ENCODE measurements at regions not wholly inside any gene's neighbourhood (a gene's known extent, or its start where the extent isn't known, plus 50 kb on each side); places are given as distances from the start of the nearest gene placed in this dataset.

GRCh38 chr18:2340335-2340734 lies 231.0 kb downstream of the METTL4 start:
- DNase-seq: no peak

DNA sequence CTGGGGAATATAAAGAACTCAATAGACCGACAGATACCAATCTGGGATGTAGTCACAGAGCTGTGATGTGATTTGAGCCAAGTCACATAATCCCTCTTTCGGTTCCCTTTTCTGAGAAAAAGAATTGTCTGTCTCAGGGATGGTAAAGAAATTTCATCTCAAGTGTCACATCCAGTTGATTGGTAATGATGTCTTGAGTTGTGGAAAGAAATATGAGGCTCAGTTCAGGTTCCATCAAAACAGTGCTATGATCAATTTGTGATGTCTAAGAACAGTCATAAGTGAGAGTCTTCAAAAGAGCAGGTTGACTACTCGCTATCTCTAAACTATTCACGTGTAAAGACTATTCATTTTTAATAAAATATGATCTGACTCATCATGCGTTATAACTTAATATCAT lies 223.3 kb downstream of the METTL4 start:
- DNase-seq: no peak

- DNase-seq: no peak
Measured at GRCh38 chr18:2351126-2351850, 220.0 kb downstream of the METTL4 start.

DNA sequence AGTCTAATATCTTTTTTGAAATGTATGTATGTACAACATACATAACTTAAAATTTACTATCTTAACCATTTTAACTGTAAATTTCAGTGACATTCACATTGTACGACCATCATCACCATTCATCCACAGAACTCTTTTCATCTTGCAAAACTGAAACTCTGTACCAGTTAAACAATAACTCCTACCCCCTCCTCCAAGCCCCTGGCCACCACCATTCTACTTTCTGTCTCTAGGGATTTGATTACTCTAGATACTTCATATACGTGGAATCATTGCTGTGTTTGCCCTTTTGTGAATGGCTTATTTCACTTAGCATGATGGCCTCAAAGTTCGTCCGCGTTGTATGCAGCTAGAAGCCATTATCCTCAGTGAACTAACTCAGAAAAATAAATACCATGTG lies 217.0 kb downstream of the METTL4 start:
- DNase-seq: no peak

- DNase-seq: no peak
Measured at GRCh38 chr18:2356906-2357305, 214.4 kb downstream of the METTL4 start.

GRCh38 chr18:2360861-2361260 lies 210.4 kb downstream of the METTL4 start:
- DNase-seq: no peak

DNA sequence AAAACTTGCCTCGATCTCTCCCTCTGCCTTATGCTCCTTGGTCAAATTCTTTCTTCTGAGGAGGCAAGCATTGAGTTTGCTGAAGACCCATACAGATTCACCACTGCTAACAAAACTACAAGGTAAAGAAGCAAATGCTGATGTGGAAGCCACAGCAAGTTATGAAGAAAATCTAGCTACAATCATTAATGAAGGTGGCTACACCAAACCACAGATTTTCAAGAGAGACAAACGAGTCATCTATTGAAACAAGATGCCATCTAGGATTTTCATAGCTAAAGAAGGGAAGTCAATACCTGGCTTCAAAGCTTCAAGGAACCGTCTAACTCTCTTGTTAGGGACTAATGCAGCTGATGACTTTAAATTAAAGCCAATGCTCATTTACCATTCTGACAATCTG lies 203.2 kb downstream of the METTL4 start:
- DNase-seq: no peak

DNA sequence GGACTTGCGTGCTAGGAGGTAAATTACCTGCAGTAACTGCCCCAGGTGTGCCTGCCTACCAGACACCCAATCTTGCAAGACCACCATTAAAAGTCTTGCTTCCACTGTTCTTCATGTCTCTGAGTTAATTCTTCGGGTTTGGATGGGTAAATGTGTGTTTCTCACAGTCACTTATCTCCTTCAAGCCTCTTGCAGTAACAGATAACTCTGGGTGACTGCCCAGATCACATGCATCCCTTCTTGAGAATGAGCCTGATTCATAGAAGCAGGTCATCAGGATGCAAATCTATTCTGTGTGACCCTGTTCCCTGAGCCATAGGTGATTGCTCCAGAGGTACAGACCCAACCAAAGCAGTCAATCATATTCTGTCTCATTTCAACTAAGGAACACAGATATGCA lies 194.6 kb downstream of the METTL4 start:
- no peak for DNase-seq

DNA sequence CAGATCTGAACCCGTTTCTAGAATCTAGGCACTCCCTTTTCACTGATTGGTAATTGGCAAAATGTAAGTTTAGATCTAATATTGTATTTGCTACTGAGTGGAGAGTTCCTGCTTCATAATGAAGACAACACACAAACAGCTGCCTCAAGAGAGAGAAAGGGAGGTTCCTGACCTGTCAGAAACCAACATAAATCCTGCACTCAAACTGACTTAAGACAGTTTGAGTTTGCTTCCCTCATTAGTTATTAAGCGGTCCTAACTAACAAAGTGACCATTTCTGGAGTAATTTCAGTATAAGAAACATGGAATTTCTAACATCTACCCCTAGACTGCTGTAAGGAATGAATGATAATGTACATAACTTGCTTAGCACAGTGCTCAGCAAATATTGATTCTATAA lies 191.2 kb downstream of the METTL4 start:
- no peak for DNase-seq

GRCh38 chr18:2381539-2381938 lies 189.8 kb downstream of the METTL4 start:
- no peak for DNase-seq

GRCh38 chr18:2387588-2387987 lies 183.7 kb downstream of the METTL4 start:
- DNase-seq: no peak

GRCh38 chr18:2390158-2390557 lies 181.1 kb downstream of the METTL4 start:
- no peak for DNase-seq

DNA sequence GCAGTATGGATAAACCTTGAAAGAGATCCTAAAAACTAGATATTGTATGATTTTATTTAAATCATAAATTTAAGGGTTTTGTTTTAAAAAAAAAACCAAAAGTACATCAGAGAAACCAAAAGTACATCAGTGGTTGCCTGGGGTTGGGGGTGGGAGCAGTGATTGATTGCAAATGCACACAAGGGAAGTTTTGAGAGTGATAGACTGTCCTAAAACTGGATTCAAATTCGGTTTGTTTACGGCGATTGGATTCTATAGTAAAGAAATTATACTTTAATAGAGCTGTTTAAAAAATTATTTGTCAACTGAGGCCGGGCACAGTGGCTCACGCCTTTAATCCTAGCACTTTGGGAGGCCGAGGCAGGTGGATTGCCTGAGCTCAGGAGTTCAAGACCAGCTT lies 179.8 kb downstream of the METTL4 start:
- DNase-seq: no peak

- DNase-seq: no peak
Measured at GRCh38 chr18:2392446-2392845, 178.9 kb downstream of the METTL4 start.

DNA sequence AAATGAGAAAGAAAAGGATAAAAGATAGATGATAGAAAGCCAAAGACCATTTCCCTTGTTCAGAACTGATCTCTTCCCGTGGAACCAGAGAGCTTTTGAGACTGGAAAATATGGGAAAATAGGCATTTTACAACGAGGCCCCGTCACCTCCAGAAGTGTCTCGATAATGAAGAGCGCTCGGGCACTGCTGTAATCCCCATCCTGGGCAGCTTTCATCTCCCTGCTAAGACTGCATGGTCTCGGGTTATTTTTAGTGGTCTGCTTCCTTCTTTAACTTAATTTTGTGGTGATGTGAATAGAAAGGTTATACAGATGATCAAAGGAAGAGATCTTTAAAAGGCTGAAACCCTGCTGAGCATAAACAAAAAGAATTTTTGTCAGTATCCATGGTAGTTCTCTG lies 176.6 kb downstream of the METTL4 start:
- no peak for DNase-seq

DNA sequence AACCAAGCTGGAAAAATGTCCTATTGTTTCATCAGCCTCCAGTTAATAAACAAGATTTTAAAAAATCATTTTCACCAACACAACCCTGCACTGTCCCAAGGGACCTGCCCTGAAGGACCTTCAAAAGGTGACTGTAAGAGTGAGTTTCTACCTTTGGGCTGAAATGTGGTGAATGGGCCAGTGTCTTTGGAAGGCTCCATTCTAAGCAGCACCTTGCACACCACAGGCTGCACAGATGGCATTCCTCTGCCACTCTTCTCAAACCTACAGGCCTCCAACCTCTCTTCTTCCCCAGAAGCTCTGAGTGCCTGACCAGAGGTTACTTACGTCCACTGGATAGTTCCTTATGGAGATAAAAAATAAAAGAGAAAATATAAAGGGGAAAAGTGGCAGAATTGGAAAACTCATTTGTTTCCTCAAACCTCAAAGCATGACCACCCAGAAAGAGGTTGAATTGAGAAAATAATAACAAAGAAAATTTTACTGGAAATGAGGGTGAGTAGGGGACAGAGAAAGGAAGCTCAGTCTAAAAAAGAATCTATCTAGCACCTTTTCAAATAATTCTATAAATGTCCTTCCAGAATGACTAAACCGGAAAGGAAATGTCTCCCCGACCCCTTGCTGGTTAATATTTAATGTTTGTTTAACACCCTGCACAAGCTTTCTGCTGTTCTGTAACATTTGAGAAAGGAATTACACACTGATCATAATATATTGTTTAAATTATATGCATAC lies 175.7 kb downstream of the METTL4 start:
- no peak for DNase-seq

DNA sequence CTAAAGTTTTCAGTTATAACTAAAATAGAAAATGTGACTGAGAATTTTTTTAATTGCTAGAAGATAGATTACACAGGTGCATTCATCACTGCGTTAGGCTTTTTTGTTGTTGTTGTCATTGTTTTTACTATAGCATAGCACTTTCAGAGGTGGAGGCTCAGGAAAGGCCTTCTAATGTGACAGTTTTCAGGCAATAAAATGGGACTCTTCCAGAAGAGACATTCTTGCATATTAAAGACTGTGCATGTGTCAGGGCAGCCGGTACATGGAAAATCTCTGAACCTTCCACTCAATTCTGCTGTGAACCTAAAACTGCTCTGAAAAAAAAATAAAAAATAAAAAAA lies 175.2 kb downstream of the METTL4 start:
- no peak for DNase-seq

DNA sequence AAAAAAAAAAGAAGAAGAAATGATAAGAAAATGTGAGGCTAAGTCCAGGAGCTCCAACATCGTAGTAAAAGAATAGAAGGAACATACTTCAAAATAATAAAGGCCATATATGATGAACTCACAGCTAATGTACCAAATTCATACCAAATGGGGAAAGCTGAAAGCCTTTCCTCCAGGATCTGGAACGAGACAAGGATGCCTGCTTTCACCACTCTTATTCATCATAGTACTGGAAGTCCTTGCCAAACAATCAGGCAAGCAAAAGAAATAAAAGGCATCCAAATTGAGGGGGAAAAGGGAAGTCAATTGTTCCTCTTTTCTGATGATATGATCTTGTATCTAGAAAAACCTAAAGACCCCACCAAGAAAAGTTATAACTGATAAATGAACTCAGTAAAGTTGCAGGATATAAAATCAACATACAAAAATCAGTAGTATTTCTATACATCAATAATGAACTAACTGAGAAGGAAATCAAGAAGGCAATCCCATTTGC lies 170.6 kb downstream of the METTL4 start:
- DNase-seq: no peak

GRCh38 chr18:2402084-2402483 lies 169.2 kb downstream of the METTL4 start:
- DNase-seq: no peak

GRCh38 chr18:2406544-2406943 lies 164.8 kb downstream of the METTL4 start:
- DNase-seq: no peak

DNA sequence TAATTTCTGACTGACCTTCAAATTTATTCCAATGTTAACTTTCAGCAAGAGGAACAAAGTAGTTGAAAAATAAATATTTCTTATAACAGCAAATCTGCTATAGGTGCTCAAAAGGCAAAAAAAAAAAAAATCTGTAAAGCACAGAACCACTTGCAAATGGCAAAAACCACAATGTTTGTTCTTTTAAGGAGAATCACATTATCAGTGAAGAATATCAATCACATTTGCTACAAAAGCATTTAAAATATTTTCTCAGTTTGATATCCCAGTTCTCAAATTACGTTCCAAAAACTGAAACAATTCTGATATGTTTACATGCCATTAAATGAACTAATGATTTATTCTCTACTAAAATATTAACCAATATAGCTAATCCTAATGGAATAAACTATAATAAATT lies 163.3 kb downstream of the METTL4 start:
- DNase-seq: no peak

DNA sequence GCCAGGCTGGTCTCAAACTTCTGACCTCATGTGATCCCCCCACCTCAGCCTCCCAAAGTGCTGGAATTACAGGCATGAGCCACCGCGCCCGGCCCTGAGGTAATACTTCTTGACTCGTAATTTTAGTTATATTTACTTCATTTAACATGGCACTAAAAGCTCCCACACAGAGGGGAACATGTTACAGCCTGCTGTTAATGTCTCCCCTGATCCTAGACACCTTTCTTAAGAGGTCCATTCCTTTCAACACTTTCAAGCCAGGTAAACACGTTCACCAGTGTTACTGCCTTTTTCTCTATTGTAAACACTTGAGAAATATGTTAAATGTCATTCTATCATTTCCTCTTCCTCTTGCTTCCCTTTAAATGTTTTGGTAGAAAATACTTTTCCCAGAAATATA lies 161.4 kb downstream of the METTL4 start:
- DNase-seq: no peak

- no peak for DNase-seq
Measured at GRCh38 chr18:2410688-2411087, 160.6 kb downstream of the METTL4 start.

DNA sequence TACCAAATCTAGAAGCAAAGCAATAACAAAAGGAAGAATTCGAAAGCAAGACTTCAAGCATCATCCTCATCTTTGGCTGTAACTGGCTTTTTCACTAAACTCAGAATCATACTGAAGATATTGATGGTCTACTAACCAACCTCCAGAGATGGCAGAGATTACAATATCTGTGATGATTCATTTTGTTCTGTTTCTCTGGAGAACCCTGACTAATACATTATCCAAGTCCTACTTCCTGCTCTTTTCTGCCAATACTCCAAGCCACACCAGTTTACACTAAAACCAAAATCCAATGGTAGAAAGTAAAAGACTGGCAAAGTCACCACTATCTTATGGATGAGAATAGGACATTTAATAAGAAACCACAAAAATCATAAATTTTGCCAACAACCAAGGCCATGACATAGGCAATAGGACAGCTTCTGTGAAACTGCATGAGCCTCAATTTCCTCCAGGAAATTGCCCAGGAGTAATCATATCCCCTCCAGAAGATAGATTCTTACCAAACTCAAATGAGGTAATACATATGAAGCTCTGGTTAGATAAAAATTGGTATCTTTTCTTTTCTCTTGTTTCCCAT lies 159.8 kb downstream of the METTL4 start:
- no peak for DNase-seq

All from NCI-H1694 treated with DMSO at 0.1 percent for 48 hours (cell line).